B cell (primary cell): ENCODE measurements at regions not wholly inside any gene's neighbourhood (a gene's known extent, or its start where the extent isn't known, plus 50 kb on each side); places are given as distances from the start of the nearest gene placed in this dataset.

Experiments used
- ATAC-seq: fragments of 200-7000 bp; cut with Tn5 transposase; one replicate; pipeline ENCODE4 v1.10.0; 2021; ENCODE audit warnings: low read depth, mild to moderate bottlenecking, moderate number of reproducible peaks, moderate library complexity
- CTCF ChIA-PET: fragments of 350-600 bp; sonication (Branson Sonifier 250); formaldehyde crosslinking; loops from one replicate; lab custom pipeline; 2021; ENCODE audit warnings: antibody characterized with exemption, inconsistent platforms; lab: Charles Lee
- POLR2A ChIA-PET: fragments of 350-600 bp; sonication (Branson Sonifier 250); formaldehyde crosslinking; loops from one replicate; lab custom pipeline; 2021; ENCODE audit warnings: antibody characterized with exemption; lab: Charles Lee
- DNase-seq: peaks from one replicate; pipeline ENCODE4 v3.0.0; 2013
- H2AFZ ChIP-seq: 2 replicates; pipeline ENCODE4 v1.6.1; 2012; ENCODE audit warnings: mild to moderate bottlenecking, low read depth, low read length; ENCODE audit not compliant: insufficient read depth, poor library complexity, severe bottlenecking
- H3K27ac ChIP-seq, 2 donors: 1 replicate in 1 of 2; 2 replicates in 1 of 2; pipeline ENCODE4 v1.5.1; 2012 to 2013; ENCODE audit warnings: low read length in 2 of 2, mild to moderate bottlenecking in 2 of 2, moderate library complexity in 1 of 2
- H3K27me3 ChIP-seq, 4 experiments: fragments of 200-600 bp in 1 of 4; sonication (generic) in 1 of 4; replicated peaks in 1 of 4; 1 replicate in 2 of 4; 2 replicates in 2 of 4; pipeline versions ENCODE4 v1.6.1 to v1.7.0; 2013 to 2016; ENCODE audit warnings: low read length in 3 of 4, mild to moderate bottlenecking in 2 of 4, mixed read lengths in 1 of 4, moderate library complexity in 1 of 4; ENCODE audit not compliant: insufficient read depth in 4 of 4, control insufficient read depth in 3 of 4; ENCODE audit errors: control extremely low read depth in 1 of 4
- H3K36me3 ChIP-seq, 2 experiments: replicated peaks in 1 of 2; 1 replicate in 1 of 2; 2 replicates in 1 of 2; pipeline versions ENCODE4 v1.6.1 to v1.7.1; 2013; ENCODE audit warnings: low read length in 1 of 2; ENCODE audit not compliant: insufficient read depth in 2 of 2, control insufficient read depth in 1 of 2; ENCODE audit errors: control extremely low read depth in 1 of 2, extremely low read depth in 1 of 2
- H3K4me1 ChIP-seq, 2 donors: fragments of 200-600 bp in 1 of 2; sonication (generic) in 1 of 2; 1 replicate in 1 of 2; 2 replicates in 1 of 2; pipeline versions ENCODE4 v1.5.1 to v1.6.1; 2013 to 2017; ENCODE audit warnings: low read length in 2 of 2; ENCODE audit not compliant: control insufficient read depth in 2 of 2, insufficient read depth in 2 of 2
- H3K4me2 ChIP-seq: replicated peaks from 2 replicates; pipeline ENCODE3; 2012; ENCODE audit warnings: mild to moderate bottlenecking, low read depth, low read length; ENCODE audit not compliant: poor library complexity, severe bottlenecking
- H3K4me3 ChIP-seq, 5 experiments: fragments of 200-600 bp in 1 of 5; sonication (generic) in 1 of 5; 1 replicate in 3 of 5; 2 replicates in 2 of 5; pipeline versions ENCODE4 v1.5.1 to v1.7.0; 2011 to 2016; ENCODE audit warnings: low read length in 4 of 5, mild to moderate bottlenecking in 4 of 5, low read depth in 2 of 5, control low read depth in 1 of 5, moderate library complexity in 1 of 5; ENCODE audit not compliant: insufficient read depth in 1 of 5; ENCODE audit errors: control extremely low read depth in 1 of 5, extremely low read depth in 1 of 5
- H3K79me2 ChIP-seq: fragments of 200-600 bp; sonication (generic); one replicate; pipeline ENCODE4 v1.6.0; 2016; ENCODE audit warnings: low read length; ENCODE audit not compliant: control insufficient read depth, insufficient read depth
- H3K9ac ChIP-seq: fragments of 200-600 bp; sonication (generic); 2 replicates; pipeline ENCODE4 v1.6.1; 2017; ENCODE audit warnings: mild to moderate bottlenecking, low read length, moderate library complexity
- H3K9me3 ChIP-seq, 3 donors: one replicate each; pipeline versions ENCODE4 v1.6.1 to v1.7.1; 2013; ENCODE audit warnings: low read length in 2 of 3; ENCODE audit not compliant: control insufficient read depth in 2 of 3, insufficient read depth in 1 of 3; ENCODE audit errors: control extremely low read depth in 1 of 3
- H4K20me1 ChIP-seq: 2 replicates; pipeline ENCODE4 v1.6.0; 2012; ENCODE audit warnings: mild to moderate bottlenecking, low read length; ENCODE audit not compliant: insufficient read depth, control insufficient read depth, poor library complexity, severe bottlenecking
- H3K27ac Mint-ChIP-seq: one replicate; pipeline ENCODE4 v1.8.0; 2021; ENCODE audit warnings: mixed read lengths
- H3K27me3 Mint-ChIP-seq: one replicate; pipeline ENCODE4 v1.8.0; 2021; ENCODE audit warnings: mixed read lengths
- H3K4me1 Mint-ChIP-seq: one replicate; pipeline ENCODE4 v1.8.0; 2021; ENCODE audit warnings: mixed read lengths
- H3K4me3 Mint-ChIP-seq: one replicate; pipeline ENCODE4 v1.8.0; 2021; ENCODE audit warnings: mixed read lengths
- H3K9me3 Mint-ChIP-seq: one replicate; pipeline ENCODE4 v1.8.0; 2022; ENCODE audit warnings: mixed read lengths; ENCODE audit not compliant: insufficient read depth
- EZH2 ChIP-seq: IDR thresholded peaks from 2 replicates; pipeline ENCODE4 v1.6.1; 2012; ENCODE audit warnings: borderline replicate concordance, low read depth, mild to moderate bottlenecking, moderate library complexity, low read length; ENCODE audit not compliant: insufficient read depth, poor library complexity, severe bottlenecking
- WGBS: methylation state at CpG from one replicate; pipeline ENCODE4 v1.1.5; 2013; ENCODE audit warnings: missing lambda C conversion rate; ENCODE audit not compliant: insufficient coverage; 5-methylcytosine and 5-hydroxymethylcytosine counted together
- intact Hi-C: fragments of 100-400 bp; cut with micrococcal nuclease; formaldehyde crosslinking; loops from one replicate; pipeline ENCODE4 v1.10.0; 2022
- TF ChIP-seq, protein P1 (sequence below): fragments of 200-600 bp; IDR thresholded peaks from one replicate; pipeline ENCODE4 v1.8.0; 2022; ENCODE audit warnings: antibody characterized with exemption, mild to moderate bottlenecking

DNA sequence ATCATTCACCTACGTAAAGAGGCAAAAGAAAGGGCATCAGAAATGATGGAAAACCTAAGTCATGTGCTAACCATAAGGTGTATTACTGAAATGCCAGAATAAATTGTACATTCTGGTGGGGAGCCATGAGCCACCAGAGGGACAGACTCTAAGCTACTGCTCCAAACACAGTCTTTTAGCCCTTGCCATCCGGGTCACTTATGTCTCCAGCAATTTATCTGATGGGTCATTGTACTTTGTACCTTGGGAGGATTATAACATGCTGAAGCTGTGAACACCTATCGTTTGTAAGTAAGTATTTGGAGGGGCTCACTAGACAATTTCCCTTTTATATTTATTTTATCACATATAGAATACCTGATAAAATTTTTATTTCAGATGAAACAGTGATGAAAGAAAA, 495.1 kb downstream of the KIF4B start:
- H3K4me1 ChIP-seq = no peaks in the 10 kb centered on the region
- ChIA-PET POLR2A (no interaction called here), CTCF (no interaction called here)
- H3K4me2 ChIP-seq = no peak overlapping the region
- DNase-seq (no peak), ATAC-seq (no peak)
- no peaks in the 10 kb centered on the region for H3K9me3 ChIP-seq
- H3K79me2 ChIP-seq = no peaks in the 10 kb centered on the region
- H2AFZ ChIP-seq = no peak overlapping the region
- Mint-ChIP-seq H3K27ac (no peak overlapping the region), H3K4me3 (no peak overlapping the region), H3K9me3 (no peaks in the 10 kb centered on the region), H3K4me1 (no peaks in the 10 kb centered on the region), H3K27me3 (no peaks in the 10 kb centered on the region)
- no peaks in the 10 kb centered on the region for H4K20me1 ChIP-seq
- H3K27ac ChIP-seq = no peak overlapping the region
- intact Hi-C loops = no loop called here
- H3K9ac ChIP-seq = no peak overlapping the region
- H3K27me3 ChIP-seq = no peaks in the 10 kb centered on the region
- TF ChIP-seq, protein P1, sequence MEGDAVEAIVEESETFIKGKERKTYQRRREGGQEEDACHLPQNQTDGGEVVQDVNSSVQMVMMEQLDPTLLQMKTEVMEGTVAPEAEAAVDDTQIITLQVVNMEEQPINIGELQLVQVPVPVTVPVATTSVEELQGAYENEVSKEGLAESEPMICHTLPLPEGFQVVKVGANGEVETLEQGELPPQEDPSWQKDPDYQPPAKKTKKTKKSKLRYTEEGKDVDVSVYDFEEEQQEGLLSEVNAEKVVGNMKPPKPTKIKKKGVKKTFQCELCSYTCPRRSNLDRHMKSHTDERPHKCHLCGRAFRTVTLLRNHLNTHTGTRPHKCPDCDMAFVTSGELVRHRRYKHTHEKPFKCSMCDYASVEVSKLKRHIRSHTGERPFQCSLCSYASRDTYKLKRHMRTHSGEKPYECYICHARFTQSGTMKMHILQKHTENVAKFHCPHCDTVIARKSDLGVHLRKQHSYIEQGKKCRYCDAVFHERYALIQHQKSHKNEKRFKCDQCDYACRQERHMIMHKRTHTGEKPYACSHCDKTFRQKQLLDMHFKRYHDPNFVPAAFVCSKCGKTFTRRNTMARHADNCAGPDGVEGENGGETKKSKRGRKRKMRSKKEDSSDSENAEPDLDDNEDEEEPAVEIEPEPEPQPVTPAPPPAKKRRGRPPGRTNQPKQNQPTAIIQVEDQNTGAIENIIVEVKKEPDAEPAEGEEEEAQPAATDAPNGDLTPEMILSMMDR = no peak
- 100% methylated on average over 1 of the region's 3 CpGs for WGBS
- no peaks in the 10 kb centered on the region for H3K36me3 ChIP-seq
- no peak overlapping the region for H3K4me3 ChIP-seq

DNA sequence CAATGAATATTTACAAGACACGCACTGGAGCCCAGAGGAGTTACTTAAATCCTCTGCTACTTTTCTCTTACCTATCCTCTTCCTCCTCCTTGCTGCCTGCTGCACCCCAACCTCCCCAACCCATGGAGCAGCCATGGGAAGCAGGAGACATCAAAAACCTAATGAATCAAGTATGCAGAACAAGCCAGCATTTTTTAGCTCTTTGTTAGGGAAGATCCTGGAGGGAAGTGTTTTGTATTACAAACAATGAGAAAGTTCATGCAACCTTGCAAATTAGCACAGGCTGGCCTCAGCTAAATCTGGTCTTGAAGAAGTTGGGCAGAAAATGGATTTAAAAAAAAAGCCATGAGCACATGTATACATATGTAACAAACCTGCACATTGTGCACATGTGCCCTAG, 498.8 kb downstream of the KIF4B start:
- Mint-ChIP-seq H3K9me3 (no peaks in the 10 kb centered on the region), H3K4me3 (no peak overlapping the region), H3K27ac (no peak overlapping the region), H3K27me3 (no peaks in the 10 kb centered on the region), H3K4me1 (no peaks in the 10 kb centered on the region)
- intact Hi-C loops = no loop called here
- H2AFZ ChIP-seq = no peak overlapping the region
- no peak for ATAC-seq
- H3K4me2 ChIP-seq = no peak overlapping the region
- H3K27me3 ChIP-seq = no peaks in the 10 kb centered on the region
- H3K79me2 ChIP-seq = no peaks in the 10 kb centered on the region
- TF ChIP-seq, protein P1 = no peak
- no peak for TF ChIP-seq EZH2
- H3K27ac ChIP-seq = no peak overlapping the region
- ChIA-PET POLR2A (no interaction called here), CTCF (no interaction called here)
- no peaks in the 10 kb centered on the region for H4K20me1 ChIP-seq
- WGBS = 67% methylated on average over 1 of the region's 1 CpG
- H3K9ac ChIP-seq = no peak overlapping the region
- H3K36me3 ChIP-seq = no peaks in the 10 kb centered on the region
- no peak for DNase-seq
- H3K9me3 ChIP-seq = no peaks in the 10 kb centered on the region
- H3K4me1 ChIP-seq = no peaks in the 10 kb centered on the region
- no peak overlapping the region for H3K4me3 ChIP-seq
